CD14-positive monocyte (primary cell): ENCODE measurements at regions not wholly inside any gene's neighbourhood (a gene's known extent, or its start where the extent isn't known, plus 50 kb on each side); places are given as distances from the start of the nearest gene placed in this dataset.

Experiments
- DNase-seq, 3 donors: peaks; one replicate each; pipeline ENCODE4 v3.0.0-alpha.2; 2011 to 2022
- H2AFZ ChIP-seq: 2 replicates; pipeline ENCODE4 v1.6.0; 2012; ENCODE audit warnings: mild to moderate bottlenecking, low read depth, low read length, inconsistent platforms; ENCODE audit not compliant: insufficient read depth, poor library complexity, severe bottlenecking
- H3K27ac ChIP-seq, 2 donors: 1 replicate in 1 of 2; 2 replicates in 1 of 2; pipeline ENCODE4 v1.5.1; 2012 to 2013; ENCODE audit warnings: low read length in 2 of 2, control low read depth in 1 of 2, inconsistent platforms in 1 of 2, low read depth in 1 of 2, mild to moderate bottlenecking in 1 of 2
- H3K27me3 ChIP-seq, 2 donors: one replicate each; pipeline versions ENCODE4 v1.6.0 to v1.6.1; 2011 to 2013; ENCODE audit warnings: low read length in 2 of 2; ENCODE audit not compliant: control insufficient read depth in 2 of 2, insufficient read depth in 2 of 2
- H3K36me3 ChIP-seq, 2 donors: replicated peaks in 1 of 2; 1 replicate in 1 of 2; 2 replicates in 1 of 2; pipeline versions ENCODE4 v1.5.1 to v1.6.1; 2012 to 2013; ENCODE audit warnings: low read length in 2 of 2, control low read depth in 1 of 2, inconsistent platforms in 1 of 2, mild to moderate bottlenecking in 1 of 2; ENCODE audit not compliant: insufficient read depth in 2 of 2, control insufficient read depth in 1 of 2
- H3K4me1 ChIP-seq, 2 donors: 1 replicate in 1 of 2; 2 replicates in 1 of 2; pipeline versions ENCODE4 v1.5.1 to v1.6.1; 2012 to 2013; ENCODE audit warnings: low read length in 2 of 2, control low read depth in 1 of 2, inconsistent platforms in 1 of 2, mild to moderate bottlenecking in 1 of 2, moderate library complexity in 1 of 2; ENCODE audit not compliant: insufficient read depth in 2 of 2, control insufficient read depth in 1 of 2
- H3K4me2 ChIP-seq: replicated peaks from 2 replicates; pipeline ENCODE3; 2012; ENCODE audit warnings: low read length, moderate library complexity, mild to moderate bottlenecking; ENCODE audit not compliant: poor library complexity, severe bottlenecking; ENCODE audit errors: extremely low read depth
- H3K4me3 ChIP-seq, 3 experiments: fragments of 200-600 bp in 1 of 3; sonication (generic) in 1 of 3; replicated peaks in 1 of 3; 1 replicate in 2 of 3; 2 replicates in 1 of 3; pipeline ENCODE4 v1.5.1; 2011 to 2013; ENCODE audit warnings: low read length in 3 of 3, mild to moderate bottlenecking in 3 of 3, control low read depth in 2 of 3, low read depth in 2 of 3, inconsistent platforms in 1 of 3, moderate library complexity in 1 of 3
- H3K79me2 ChIP-seq: 2 replicates; pipeline ENCODE4 v1.6.0; 2012; ENCODE audit warnings: mild to moderate bottlenecking, control low read depth, inconsistent platforms, low read length, moderate library complexity; ENCODE audit not compliant: insufficient read depth
- H3K9ac ChIP-seq: 2 replicates; pipeline ENCODE4 v1.6.0; 2017; ENCODE audit warnings: low read length, mild to moderate bottlenecking; ENCODE audit not compliant: insufficient read depth, poor library complexity, severe bottlenecking
- H3K9me3 ChIP-seq, 2 donors: replicated peaks in 1 of 2; 1 replicate in 1 of 2; 2 replicates in 1 of 2; pipeline versions ENCODE4 v1.5.1 to v1.6.1; 2012 to 2013; ENCODE audit warnings: low read length in 2 of 2, control low read depth in 1 of 2; ENCODE audit not compliant: control insufficient read depth in 1 of 2, insufficient read depth in 1 of 2
- H4K20me1 ChIP-seq: 2 replicates; pipeline ENCODE4 v1.6.0; 2012; ENCODE audit warnings: mild to moderate bottlenecking, low read length, control low read depth, moderate library complexity; ENCODE audit not compliant: insufficient read depth
- H3K27ac Mint-ChIP-seq, 7 donors: one replicate each; pipeline ENCODE4 v1.8.0; 2020; ENCODE audit warnings: mild to moderate bottlenecking in 7 of 7, mixed read lengths in 7 of 7, moderate library complexity in 6 of 7, inconsistent platforms in 2 of 7
- H3K27me3 Mint-ChIP-seq, 3 donors: one replicate each; pipeline ENCODE4 v1.8.0; 2021 to 2022; ENCODE audit warnings: low read depth in 3 of 3, mild to moderate bottlenecking in 3 of 3, mixed read lengths in 3 of 3, moderate library complexity in 3 of 3, inconsistent platforms in 1 of 3
- H3K36me3 Mint-ChIP-seq, 2 donors: one replicate each; pipeline ENCODE4 v1.8.0; 2020; ENCODE audit warnings: mixed read lengths in 2 of 2, inconsistent platforms in 1 of 2, mild to moderate bottlenecking in 1 of 2
- H3K4me1 Mint-ChIP-seq: one replicate; pipeline ENCODE4 v1.8.0; 2020; ENCODE audit warnings: mild to moderate bottlenecking, mixed read lengths
- H3K4me3 Mint-ChIP-seq, 2 donors: one replicate each; pipeline ENCODE4 v1.8.0; 2020; ENCODE audit warnings: mild to moderate bottlenecking in 2 of 2, mixed read lengths in 2 of 2, moderate library complexity in 1 of 2
- H3K9me3 Mint-ChIP-seq, 7 donors: one replicate each; pipeline ENCODE4 v1.8.0; 2020 to 2022; ENCODE audit warnings: mixed read lengths in 7 of 7, mild to moderate bottlenecking in 6 of 7, moderate library complexity in 6 of 7, inconsistent platforms in 2 of 7
- CTCF ChIP-seq: fragments of 200-600 bp; IDR thresholded peaks from one replicate; pipeline ENCODE4 v1.8.0; 2022; ENCODE audit warnings: antibody characterized with exemption, mild to moderate bottlenecking
- WGBS: methylation state at CpG from one replicate; pipeline ENCODE4 v1.1.5; 2013; ENCODE audit warnings: missing lambda C conversion rate; ENCODE audit not compliant: insufficient coverage; 5-methylcytosine and 5-hydroxymethylcytosine counted together
- intact Hi-C, 2 donors: fragments of 100-400 bp; cut with micrococcal nuclease; formaldehyde crosslinking; loops; one replicate each; pipeline versions ENCODE4 v1.15.0 to v1.15.1; 2023

- no peak overlapping the region for H3K9ac ChIP-seq
- Mint-ChIP-seq H3K4me1 (no peaks in the 10 kb centered on the region), H3K27me3 (peaks cover 0 to 6% (median 3%) of the 10 kb centered on the region in 3 donors), H3K4me3 (no peak overlapping the region), H3K36me3 (no peaks in the 10 kb centered on the region), H3K27ac (no peak overlapping the region), H3K9me3 (peaks cover 4 to 17% (median 12%) of the 10 kb centered on the region in 7 donors)
- no peaks in the 10 kb centered on the region for H3K27me3 ChIP-seq
- no peak overlapping the region for H3K4me3 ChIP-seq
- TF ChIP-seq CTCF: no peak
- H3K27ac ChIP-seq: no peak overlapping the region
- peaks cover 9 to 11% of the 10 kb centered on the region in 2 donors for H3K9me3 ChIP-seq
- no peaks in the 10 kb centered on the region for H3K36me3 ChIP-seq
- no peak overlapping the region for H2AFZ ChIP-seq
- intact Hi-C loops: no loop called here
- H3K4me1 ChIP-seq: no peaks in the 10 kb centered on the region
- H3K79me2 ChIP-seq: no peaks in the 10 kb centered on the region
- H4K20me1 ChIP-seq: no peaks in the 10 kb centered on the region
- no peak overlapping the region for H3K4me2 ChIP-seq
- no peak for DNase-seq
- WGBS: 96% methylated on average over 6 of the region's 11 CpGs
Measured at GRCh38 chr2:105593221-105593967, 151.3 kb upstream of the NCK2 start.

GRCh38 chr2:105592288-105592687, 152.4 kb upstream of the NCK2 start:
- Histone ChIP-seq H3K79me2 (no peaks in the 10 kb centered on the region), H3K36me3 (no peaks in the 10 kb centered on the region), H3K4me2 (no peak overlapping the region), H3K27me3 (no peaks in the 10 kb centered on the region), H2AFZ (no peak overlapping the region), H3K4me1 (no peaks in the 10 kb centered on the region), H3K27ac (no peak overlapping the region), H4K20me1 (no peaks in the 10 kb centered on the region), H3K9ac (no peak overlapping the region), H3K9me3 (peaks cover 11 to 12% of the 10 kb centered on the region in 2 donors), H3K4me3 (no peak overlapping the region)
- no peaks in the 10 kb centered on the region for H3K4me1 Mint-ChIP-seq
- H3K27ac Mint-ChIP-seq: no peak overlapping the region
- no peak overlapping the region for H3K4me3 Mint-ChIP-seq
- no peak for DNase-seq
- TF ChIP-seq CTCF: no peak
- 92% methylated on average over 6 of the region's 6 CpGs for whole genome bisulfite sequencing
- intact Hi-C loops: no loop called here
- peaks cover 7 to 22% (median 14%) of the 10 kb centered on the region in 7 donors for H3K9me3 Mint-ChIP-seq
- no peaks in the 10 kb centered on the region for H3K36me3 Mint-ChIP-seq
- peaks cover 0 to 6% (median 3%) of the 10 kb centered on the region in 3 donors for H3K27me3 Mint-ChIP-seq
